ENCODE measurements at regions not wholly inside any gene's neighbourhood (a gene's known extent, or its start where the extent isn't known, plus 50 kb on each side); places are given as distances from the start of the nearest gene placed in this dataset.

DNA sequence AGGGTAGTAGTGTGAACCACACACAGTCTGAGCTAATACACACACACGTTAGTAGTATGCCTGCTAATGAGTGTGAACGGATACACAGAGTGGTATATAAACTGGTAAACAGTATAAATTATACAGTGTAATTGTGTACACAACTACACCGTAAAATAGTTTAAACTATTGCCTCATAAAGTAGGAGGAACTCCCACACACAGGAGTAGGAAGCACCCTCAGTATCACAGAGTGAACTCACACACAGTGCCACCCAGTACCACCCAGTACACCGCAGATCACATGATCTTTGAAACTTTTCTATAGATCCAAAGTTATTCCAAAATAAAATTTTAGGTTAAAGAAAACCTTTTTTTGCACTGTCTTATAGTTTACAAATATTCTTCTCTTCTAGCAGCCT is 275.1 kb downstream of the ADGRA3 start:
- TF ChIP-seq, protein P1, sequence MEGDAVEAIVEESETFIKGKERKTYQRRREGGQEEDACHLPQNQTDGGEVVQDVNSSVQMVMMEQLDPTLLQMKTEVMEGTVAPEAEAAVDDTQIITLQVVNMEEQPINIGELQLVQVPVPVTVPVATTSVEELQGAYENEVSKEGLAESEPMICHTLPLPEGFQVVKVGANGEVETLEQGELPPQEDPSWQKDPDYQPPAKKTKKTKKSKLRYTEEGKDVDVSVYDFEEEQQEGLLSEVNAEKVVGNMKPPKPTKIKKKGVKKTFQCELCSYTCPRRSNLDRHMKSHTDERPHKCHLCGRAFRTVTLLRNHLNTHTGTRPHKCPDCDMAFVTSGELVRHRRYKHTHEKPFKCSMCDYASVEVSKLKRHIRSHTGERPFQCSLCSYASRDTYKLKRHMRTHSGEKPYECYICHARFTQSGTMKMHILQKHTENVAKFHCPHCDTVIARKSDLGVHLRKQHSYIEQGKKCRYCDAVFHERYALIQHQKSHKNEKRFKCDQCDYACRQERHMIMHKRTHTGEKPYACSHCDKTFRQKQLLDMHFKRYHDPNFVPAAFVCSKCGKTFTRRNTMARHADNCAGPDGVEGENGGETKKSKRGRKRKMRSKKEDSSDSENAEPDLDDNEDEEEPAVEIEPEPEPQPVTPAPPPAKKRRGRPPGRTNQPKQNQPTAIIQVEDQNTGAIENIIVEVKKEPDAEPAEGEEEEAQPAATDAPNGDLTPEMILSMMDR (IDR thresholded peaks at IDR 0.05 in 2 of 3, conservative IDR thresholded peaks at IDR 0.05 in 1 of 3; ENCODE audit: control insufficient read depth in 2 of 3, extremely low read depth in 1 of 3, insufficient read depth in 1 of 3, low read depth in 3 of 3, low read length in 3 of 3) = no peak
- TF ChIP-seq EZH2 (IDR thresholded peaks at IDR 0.05; ENCODE audit: borderline replicate concordance, control insufficient read depth, low read depth, low read length) (no peak), PBX3 (IDR thresholded peaks at IDR 0.05; ENCODE audit: insufficient replicate concordance, low read depth, low read length) (no peak), ATF2 (IDR thresholded peaks at IDR 0.05; ENCODE audit: low read length) (no peak), SREBF2 (IDR thresholded peaks at IDR 0.05; ENCODE audit: low read length) (no peak), STAT3 (IDR thresholded peaks at IDR 0.05; ENCODE audit: low read depth, low read length) (no peak), POU2F2 (IDR thresholded peaks at IDR 0.05; ENCODE audit: borderline replicate concordance, low read depth, low read length) (no peak), YY1 (IDR thresholded peaks at IDR 0.05; ENCODE audit: low read depth, low read length) (no peak), ZNF384 (IDR thresholded peaks at IDR 0.05; ENCODE audit: borderline replicate concordance, low read depth, low read length) (no peak), ZNF274 (IDR thresholded peaks at IDR 0.05; ENCODE audit: insufficient read depth, insufficient read length) (no peak), ZNF217 (IDR thresholded peaks at IDR 0.05) (no peak), POLR2A (IDR thresholded peaks at IDR 0.05; ENCODE audit: low read depth, low read length) (no peak)
- TF ChIP-seq, protein P2, sequence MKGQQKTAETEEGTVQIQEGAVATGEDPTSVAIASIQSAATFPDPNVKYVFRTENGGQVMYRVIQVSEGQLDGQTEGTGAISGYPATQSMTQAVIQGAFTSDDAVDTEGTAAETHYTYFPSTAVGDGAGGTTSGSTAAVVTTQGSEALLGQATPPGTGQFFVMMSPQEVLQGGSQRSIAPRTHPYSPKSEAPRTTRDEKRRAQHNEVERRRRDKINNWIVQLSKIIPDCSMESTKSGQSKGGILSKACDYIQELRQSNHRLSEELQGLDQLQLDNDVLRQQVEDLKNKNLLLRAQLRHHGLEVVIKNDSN (IDR thresholded peaks at IDR 0.05; ENCODE audit: borderline replicate concordance, extremely low read length, insufficient read depth, low read depth, low read length) = no peak
- TF ChIP-seq, protein P3, sequence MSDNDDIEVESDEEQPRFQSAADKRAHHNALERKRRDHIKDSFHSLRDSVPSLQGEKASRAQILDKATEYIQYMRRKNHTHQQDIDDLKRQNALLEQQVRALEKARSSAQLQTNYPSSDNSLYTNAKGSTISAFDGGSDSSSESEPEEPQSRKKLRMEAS (IDR thresholded peaks at IDR 0.05; ENCODE audit: low read depth, low read length) = no peak
